GM18517 (cell line): ENCODE measurements at regions not wholly inside any gene's neighbourhood (a gene's known extent, or its start where the extent isn't known, plus 50 kb on each side); places are given as distances from the start of the nearest gene placed in this dataset.

ENCODE experiments used
- ATAC-seq: cut with Tn5 transposase; IDR thresholded peaks from one replicate; pipeline ENCODE4 v1.9.1; 2021; ENCODE audit warnings: mild to moderate bottlenecking, moderate library complexity; ENCODE audit not compliant: unreplicated experiment

GRCh38 chr14:101002738-101003137 lies 99.2 kb upstream of the RTL1 start:
- ATAC-seq, result no peak

GRCh38 chr14:101004176-101004575 lies 100.7 kb upstream of the RTL1 start:
- ATAC-seq, result no peak

GRCh38 chr14:101004954-101005353 lies 101.4 kb upstream of the RTL1 start:
- no peak for ATAC-seq

GRCh38 chr14:101005447-101005846 lies 101.9 kb upstream of the RTL1 start:
- no peak for ATAC-seq

GRCh38 chr14:101006008-101006407 lies 102.5 kb upstream of the RTL1 start:
- no peak for ATAC-seq

- ATAC-seq, result no peak
Observed at GRCh38 chr14:101007004-101007614, 103.6 kb upstream of the RTL1 start.

- no peak for ATAC-seq
Observed at GRCh38 chr14:101007765-101008164, 104.2 kb upstream of the RTL1 start.

GRCh38 chr14:101008196-101008595 lies 104.7 kb upstream of the RTL1 start:
- ATAC-seq, result no peak

GRCh38 chr14:101008631-101009336 lies 105.3 kb upstream of the RTL1 start:
- no peak for ATAC-seq

GRCh38 chr14:101009531-101009930 lies 106.0 kb upstream of the RTL1 start:
- no peak for ATAC-seq

GRCh38 chr14:101010293-101010692 lies 106.8 kb upstream of the RTL1 start:
- no peak for ATAC-seq

GRCh38 chr14:101010835-101011234 lies 107.3 kb upstream of the RTL1 start:
- no peak for ATAC-seq

GRCh38 chr14:101017209-101017608 lies 113.7 kb upstream of the RTL1 start:
- ATAC-seq, result no peak

- no peak for ATAC-seq
Observed at GRCh38 chr14:101017806-101018560, 114.5 kb upstream of the RTL1 start.

- no peak for ATAC-seq
Observed at GRCh38 chr14:101018561-101019290, 115.2 kb upstream of the RTL1 start.

GRCh38 chr14:101019541-101019940 lies 116.0 kb upstream of the RTL1 start:
- no peak for ATAC-seq

- no peak for ATAC-seq
Observed at GRCh38 chr14:101019990-101020710, 116.6 kb upstream of the RTL1 start.

- no peak for ATAC-seq
Observed at GRCh38 chr14:101020834-101021370, 117.4 kb upstream of the RTL1 start.

- no peak for ATAC-seq
Observed at GRCh38 chr14:101022121-101022520, 118.6 kb upstream of the RTL1 start.

- ATAC-seq, result no peak
Observed at GRCh38 chr14:101022916-101023435, 119.5 kb upstream of the RTL1 start.
